CD14-positive monocyte (primary cell): ENCODE measurements at regions not wholly inside any gene's neighbourhood (a gene's known extent, or its start where the extent isn't known, plus 50 kb on each side); places are given as distances from the start of the nearest gene placed in this dataset.

Experiments
- DNase-seq, 3 donors: peaks; one replicate each; pipeline ENCODE4 v3.0.0-alpha.2; 2011 to 2022
- H2AFZ ChIP-seq: 2 replicates; pipeline ENCODE4 v1.6.0; 2012; ENCODE audit warnings: mild to moderate bottlenecking, low read depth, low read length, inconsistent platforms; ENCODE audit not compliant: insufficient read depth, poor library complexity, severe bottlenecking
- H3K27ac ChIP-seq, 2 donors: 1 replicate in 1 of 2; 2 replicates in 1 of 2; pipeline ENCODE4 v1.5.1; 2012 to 2013; ENCODE audit warnings: low read length in 2 of 2, control low read depth in 1 of 2, inconsistent platforms in 1 of 2, low read depth in 1 of 2, mild to moderate bottlenecking in 1 of 2
- H3K27me3 ChIP-seq, 2 donors: one replicate each; pipeline versions ENCODE4 v1.6.0 to v1.6.1; 2011 to 2013; ENCODE audit warnings: low read length in 2 of 2; ENCODE audit not compliant: control insufficient read depth in 2 of 2, insufficient read depth in 2 of 2
- H3K36me3 ChIP-seq, 2 donors: replicated peaks in 1 of 2; 1 replicate in 1 of 2; 2 replicates in 1 of 2; pipeline versions ENCODE4 v1.5.1 to v1.6.1; 2012 to 2013; ENCODE audit warnings: low read length in 2 of 2, control low read depth in 1 of 2, inconsistent platforms in 1 of 2, mild to moderate bottlenecking in 1 of 2; ENCODE audit not compliant: insufficient read depth in 2 of 2, control insufficient read depth in 1 of 2
- H3K4me1 ChIP-seq, 2 donors: 1 replicate in 1 of 2; 2 replicates in 1 of 2; pipeline versions ENCODE4 v1.5.1 to v1.6.1; 2012 to 2013; ENCODE audit warnings: low read length in 2 of 2, control low read depth in 1 of 2, inconsistent platforms in 1 of 2, mild to moderate bottlenecking in 1 of 2, moderate library complexity in 1 of 2; ENCODE audit not compliant: insufficient read depth in 2 of 2, control insufficient read depth in 1 of 2
- H3K4me2 ChIP-seq: replicated peaks from 2 replicates; pipeline ENCODE3; 2012; ENCODE audit warnings: low read length, moderate library complexity, mild to moderate bottlenecking; ENCODE audit not compliant: poor library complexity, severe bottlenecking; ENCODE audit errors: extremely low read depth
- H3K4me3 ChIP-seq, 3 experiments: fragments of 200-600 bp in 1 of 3; sonication (generic) in 1 of 3; replicated peaks in 1 of 3; 1 replicate in 2 of 3; 2 replicates in 1 of 3; pipeline ENCODE4 v1.5.1; 2011 to 2013; ENCODE audit warnings: low read length in 3 of 3, mild to moderate bottlenecking in 3 of 3, control low read depth in 2 of 3, low read depth in 2 of 3, inconsistent platforms in 1 of 3, moderate library complexity in 1 of 3
- H3K79me2 ChIP-seq: 2 replicates; pipeline ENCODE4 v1.6.0; 2012; ENCODE audit warnings: mild to moderate bottlenecking, control low read depth, inconsistent platforms, low read length, moderate library complexity; ENCODE audit not compliant: insufficient read depth
- H3K9ac ChIP-seq: 2 replicates; pipeline ENCODE4 v1.6.0; 2017; ENCODE audit warnings: low read length, mild to moderate bottlenecking; ENCODE audit not compliant: insufficient read depth, poor library complexity, severe bottlenecking
- H3K9me3 ChIP-seq, 2 donors: replicated peaks in 1 of 2; 1 replicate in 1 of 2; 2 replicates in 1 of 2; pipeline versions ENCODE4 v1.5.1 to v1.6.1; 2012 to 2013; ENCODE audit warnings: low read length in 2 of 2, control low read depth in 1 of 2; ENCODE audit not compliant: control insufficient read depth in 1 of 2, insufficient read depth in 1 of 2
- H4K20me1 ChIP-seq: 2 replicates; pipeline ENCODE4 v1.6.0; 2012; ENCODE audit warnings: mild to moderate bottlenecking, low read length, control low read depth, moderate library complexity; ENCODE audit not compliant: insufficient read depth
- H3K27ac Mint-ChIP-seq, 7 donors: one replicate each; pipeline ENCODE4 v1.8.0; 2020; ENCODE audit warnings: mild to moderate bottlenecking in 7 of 7, mixed read lengths in 7 of 7, moderate library complexity in 6 of 7, inconsistent platforms in 2 of 7
- H3K27me3 Mint-ChIP-seq, 3 donors: one replicate each; pipeline ENCODE4 v1.8.0; 2021 to 2022; ENCODE audit warnings: low read depth in 3 of 3, mild to moderate bottlenecking in 3 of 3, mixed read lengths in 3 of 3, moderate library complexity in 3 of 3, inconsistent platforms in 1 of 3
- H3K36me3 Mint-ChIP-seq, 2 donors: one replicate each; pipeline ENCODE4 v1.8.0; 2020; ENCODE audit warnings: mixed read lengths in 2 of 2, inconsistent platforms in 1 of 2, mild to moderate bottlenecking in 1 of 2
- H3K4me1 Mint-ChIP-seq: one replicate; pipeline ENCODE4 v1.8.0; 2020; ENCODE audit warnings: mild to moderate bottlenecking, mixed read lengths
- H3K4me3 Mint-ChIP-seq, 2 donors: one replicate each; pipeline ENCODE4 v1.8.0; 2020; ENCODE audit warnings: mild to moderate bottlenecking in 2 of 2, mixed read lengths in 2 of 2, moderate library complexity in 1 of 2
- H3K9me3 Mint-ChIP-seq, 7 donors: one replicate each; pipeline ENCODE4 v1.8.0; 2020 to 2022; ENCODE audit warnings: mixed read lengths in 7 of 7, mild to moderate bottlenecking in 6 of 7, moderate library complexity in 6 of 7, inconsistent platforms in 2 of 7
- CTCF ChIP-seq: fragments of 200-600 bp; IDR thresholded peaks from one replicate; pipeline ENCODE4 v1.8.0; 2022; ENCODE audit warnings: antibody characterized with exemption, mild to moderate bottlenecking
- WGBS: methylation state at CpG from one replicate; pipeline ENCODE4 v1.1.5; 2013; ENCODE audit warnings: missing lambda C conversion rate; ENCODE audit not compliant: insufficient coverage; 5-methylcytosine and 5-hydroxymethylcytosine counted together
- intact Hi-C, 2 donors: fragments of 100-400 bp; cut with micrococcal nuclease; formaldehyde crosslinking; loops; one replicate each; pipeline versions ENCODE4 v1.15.0 to v1.15.1; 2023

- WGBS, result 96% methylated on average over 3 of the region's 9 CpGs
- H3K4me3 Mint-ChIP-seq, result no peak overlapping the region
- Histone ChIP-seq H4K20me1 (no peaks in the 10 kb centered on the region), H2AFZ (no peak overlapping the region), H3K9me3 (no peaks in the 10 kb centered on the region), H3K27me3 (no peaks in the 10 kb centered on the region), H3K4me2 (no peak overlapping the region), H3K79me2 (no peaks in the 10 kb centered on the region), H3K36me3 (no peaks in the 10 kb centered on the region), H3K27ac (no peak overlapping the region), H3K4me3 (no peak overlapping the region), H3K4me1 (no peaks in the 10 kb centered on the region), H3K9ac (no peak overlapping the region)
- peaks cover 0 to under 1% (median 0%) of the 10 kb centered on the region in 3 donors for H3K27me3 Mint-ChIP-seq
- no peaks in the 10 kb centered on the region for H3K4me1 Mint-ChIP-seq
- H3K27ac Mint-ChIP-seq, result no peak overlapping the region
- H3K36me3 Mint-ChIP-seq, result no peaks in the 10 kb centered on the region
- intact Hi-C loops, result no loop called here
- H3K9me3 Mint-ChIP-seq, result peaks cover 0 to 3% (median 2%) of the 10 kb centered on the region in 7 donors
- no peak for TF ChIP-seq CTCF
- no peak for DNase-seq
Observed at GRCh38 chr9:93390953-93391515, 60.5 kb upstream of the FAM120A start.

- Histone ChIP-seq H3K27ac (no peak overlapping the region), H4K20me1 (no peaks in the 10 kb centered on the region), H3K36me3 (no peaks in the 10 kb centered on the region), H3K9me3 (no peaks in the 10 kb centered on the region), H3K4me3 (no peak overlapping the region), H2AFZ (no peak overlapping the region), H3K4me1 (no peaks in the 10 kb centered on the region), H3K4me2 (no peak overlapping the region), H3K27me3 (no peaks in the 10 kb centered on the region), H3K79me2 (no peaks in the 10 kb centered on the region), H3K9ac (no peak overlapping the region)
- H3K27ac Mint-ChIP-seq, result no peak overlapping the region
- H3K9me3 Mint-ChIP-seq, result peaks cover 0 to 3% (median 2%) of the 10 kb centered on the region in 7 donors
- no peak for TF ChIP-seq CTCF
- 93% methylated on average over 4 of the region's 6 CpGs for WGBS
- intact Hi-C loops, result no loop called here
- H3K27me3 Mint-ChIP-seq, result peaks cover 0 to 3% (median 0%) of the 10 kb centered on the region in 3 donors
- H3K4me1 Mint-ChIP-seq, result peaks cover 2% of the 10 kb centered on the region
- no peaks in the 10 kb centered on the region for H3K36me3 Mint-ChIP-seq
- DNase-seq, result no peak
- H3K4me3 Mint-ChIP-seq, result no peak overlapping the region
Observed at GRCh38 chr9:93391898-93392297, 59.6 kb upstream of the FAM120A start.
